B cell (primary cell): ENCODE measurements at regions not wholly inside any gene's neighbourhood (a gene's known extent, or its start where the extent isn't known, plus 50 kb on each side); places are given as distances from the start of the nearest gene placed in this dataset.

Experiments used
- ATAC-seq: fragments of 200-7000 bp; cut with Tn5 transposase; one replicate; pipeline ENCODE4 v1.10.0; 2021; ENCODE audit warnings: low read depth, mild to moderate bottlenecking, moderate number of reproducible peaks, moderate library complexity
- CTCF ChIA-PET: fragments of 350-600 bp; sonication (Branson Sonifier 250); formaldehyde crosslinking; loops from one replicate; lab custom pipeline; 2021; ENCODE audit warnings: antibody characterized with exemption, inconsistent platforms; lab: Charles Lee
- POLR2A ChIA-PET: fragments of 350-600 bp; sonication (Branson Sonifier 250); formaldehyde crosslinking; loops from one replicate; lab custom pipeline; 2021; ENCODE audit warnings: antibody characterized with exemption; lab: Charles Lee
- DNase-seq: peaks from one replicate; pipeline ENCODE4 v3.0.0; 2013
- H2AFZ ChIP-seq: 2 replicates; pipeline ENCODE4 v1.6.1; 2012; ENCODE audit warnings: mild to moderate bottlenecking, low read depth, low read length; ENCODE audit not compliant: insufficient read depth, poor library complexity, severe bottlenecking
- H3K27ac ChIP-seq, 2 donors: 1 replicate in 1 of 2; 2 replicates in 1 of 2; pipeline ENCODE4 v1.5.1; 2012 to 2013; ENCODE audit warnings: low read length in 2 of 2, mild to moderate bottlenecking in 2 of 2, moderate library complexity in 1 of 2
- H3K27me3 ChIP-seq, 4 experiments: fragments of 200-600 bp in 1 of 4; sonication (generic) in 1 of 4; replicated peaks in 1 of 4; 1 replicate in 2 of 4; 2 replicates in 2 of 4; pipeline versions ENCODE4 v1.6.1 to v1.7.0; 2013 to 2016; ENCODE audit warnings: low read length in 3 of 4, mild to moderate bottlenecking in 2 of 4, mixed read lengths in 1 of 4, moderate library complexity in 1 of 4; ENCODE audit not compliant: insufficient read depth in 4 of 4, control insufficient read depth in 3 of 4; ENCODE audit errors: control extremely low read depth in 1 of 4
- H3K36me3 ChIP-seq, 2 experiments: replicated peaks in 1 of 2; 1 replicate in 1 of 2; 2 replicates in 1 of 2; pipeline versions ENCODE4 v1.6.1 to v1.7.1; 2013; ENCODE audit warnings: low read length in 1 of 2; ENCODE audit not compliant: insufficient read depth in 2 of 2, control insufficient read depth in 1 of 2; ENCODE audit errors: control extremely low read depth in 1 of 2, extremely low read depth in 1 of 2
- H3K4me1 ChIP-seq, 2 donors: fragments of 200-600 bp in 1 of 2; sonication (generic) in 1 of 2; 1 replicate in 1 of 2; 2 replicates in 1 of 2; pipeline versions ENCODE4 v1.5.1 to v1.6.1; 2013 to 2017; ENCODE audit warnings: low read length in 2 of 2; ENCODE audit not compliant: control insufficient read depth in 2 of 2, insufficient read depth in 2 of 2
- H3K4me2 ChIP-seq: replicated peaks from 2 replicates; pipeline ENCODE3; 2012; ENCODE audit warnings: mild to moderate bottlenecking, low read depth, low read length; ENCODE audit not compliant: poor library complexity, severe bottlenecking
- H3K4me3 ChIP-seq, 5 experiments: fragments of 200-600 bp in 1 of 5; sonication (generic) in 1 of 5; 1 replicate in 3 of 5; 2 replicates in 2 of 5; pipeline versions ENCODE4 v1.5.1 to v1.7.0; 2011 to 2016; ENCODE audit warnings: low read length in 4 of 5, mild to moderate bottlenecking in 4 of 5, low read depth in 2 of 5, control low read depth in 1 of 5, moderate library complexity in 1 of 5; ENCODE audit not compliant: insufficient read depth in 1 of 5; ENCODE audit errors: control extremely low read depth in 1 of 5, extremely low read depth in 1 of 5
- H3K79me2 ChIP-seq: fragments of 200-600 bp; sonication (generic); one replicate; pipeline ENCODE4 v1.6.0; 2016; ENCODE audit warnings: low read length; ENCODE audit not compliant: control insufficient read depth, insufficient read depth
- H3K9ac ChIP-seq: fragments of 200-600 bp; sonication (generic); 2 replicates; pipeline ENCODE4 v1.6.1; 2017; ENCODE audit warnings: mild to moderate bottlenecking, low read length, moderate library complexity
- H3K9me3 ChIP-seq, 3 donors: one replicate each; pipeline versions ENCODE4 v1.6.1 to v1.7.1; 2013; ENCODE audit warnings: low read length in 2 of 3; ENCODE audit not compliant: control insufficient read depth in 2 of 3, insufficient read depth in 1 of 3; ENCODE audit errors: control extremely low read depth in 1 of 3
- H4K20me1 ChIP-seq: 2 replicates; pipeline ENCODE4 v1.6.0; 2012; ENCODE audit warnings: mild to moderate bottlenecking, low read length; ENCODE audit not compliant: insufficient read depth, control insufficient read depth, poor library complexity, severe bottlenecking
- H3K27ac Mint-ChIP-seq: one replicate; pipeline ENCODE4 v1.8.0; 2021; ENCODE audit warnings: mixed read lengths
- H3K27me3 Mint-ChIP-seq: one replicate; pipeline ENCODE4 v1.8.0; 2021; ENCODE audit warnings: mixed read lengths
- H3K4me1 Mint-ChIP-seq: one replicate; pipeline ENCODE4 v1.8.0; 2021; ENCODE audit warnings: mixed read lengths
- H3K4me3 Mint-ChIP-seq: one replicate; pipeline ENCODE4 v1.8.0; 2021; ENCODE audit warnings: mixed read lengths
- H3K9me3 Mint-ChIP-seq: one replicate; pipeline ENCODE4 v1.8.0; 2022; ENCODE audit warnings: mixed read lengths; ENCODE audit not compliant: insufficient read depth
- CTCF ChIP-seq: fragments of 200-600 bp; IDR thresholded peaks from one replicate; pipeline ENCODE4 v1.8.0; 2022; ENCODE audit warnings: antibody characterized with exemption, mild to moderate bottlenecking
- EZH2 ChIP-seq: IDR thresholded peaks from 2 replicates; pipeline ENCODE4 v1.6.1; 2012; ENCODE audit warnings: borderline replicate concordance, low read depth, mild to moderate bottlenecking, moderate library complexity, low read length; ENCODE audit not compliant: insufficient read depth, poor library complexity, severe bottlenecking
- WGBS: methylation state at CpG from one replicate; pipeline ENCODE4 v1.1.5; 2013; ENCODE audit warnings: missing lambda C conversion rate; ENCODE audit not compliant: insufficient coverage; 5-methylcytosine and 5-hydroxymethylcytosine counted together
- intact Hi-C: fragments of 100-400 bp; cut with micrococcal nuclease; formaldehyde crosslinking; loops from one replicate; pipeline ENCODE4 v1.10.0; 2022

GRCh38 chr2:9105601-9106337, 100.8 kb upstream of the ASAP2 start:
- Mint-ChIP-seq H3K27ac (no peak overlapping the region), H3K4me1 (no peaks in the 10 kb centered on the region), H3K27me3 (peaks cover 7% of the 10 kb centered on the region), H3K4me3 (no peak overlapping the region), H3K9me3 (no peaks in the 10 kb centered on the region)
- POLR2A ChIA-PET, result no interaction called here
- DNase-seq (no peak), ATAC-seq (no peak)
- Histone ChIP-seq H3K4me3 (no peak overlapping the region), H3K27me3 (no peaks in the 10 kb centered on the region), H4K20me1 (no peaks in the 10 kb centered on the region), H3K4me1 (no peaks in the 10 kb centered on the region), H2AFZ (no peak overlapping the region), H3K27ac (no peak overlapping the region), H3K36me3 (no peaks in the 10 kb centered on the region), H3K79me2 (no peaks in the 10 kb centered on the region), H3K4me2 (no peak overlapping the region), H3K9me3 (no peaks in the 10 kb centered on the region), H3K9ac (no peak overlapping the region)
- no peak for TF ChIP-seq EZH2
- TF ChIP-seq CTCF, result no peak
- intact Hi-C loops, result no loop called here
- CTCF ChIA-PET, result no interaction called here
- WGBS, result 80% methylated on average over 14 of the region's 21 CpGs

- Histone ChIP-seq H3K36me3 (no peaks in the 10 kb centered on the region), H3K4me2 (no peak overlapping the region), H3K27me3 (no peaks in the 10 kb centered on the region), H3K4me1 (no peaks in the 10 kb centered on the region), H2AFZ (no peak overlapping the region), H3K4me3 (no peak overlapping the region), H3K9ac (no peak overlapping the region), H3K9me3 (no peaks in the 10 kb centered on the region), H3K27ac (no peak overlapping the region), H3K79me2 (no peaks in the 10 kb centered on the region), H4K20me1 (no peaks in the 10 kb centered on the region)
- 96% methylated on average over 9 of the region's 14 CpGs for WGBS
- ATAC-seq (no peak), DNase-seq (no peak)
- H3K4me1 Mint-ChIP-seq, result peaks cover 8% of the 10 kb centered on the region
- intact Hi-C loops, result no loop called here
- CTCF ChIA-PET, result no interaction called here
- POLR2A ChIA-PET, result no interaction called here
- peaks cover 11% of the 10 kb centered on the region for H3K27me3 Mint-ChIP-seq
- H3K27ac Mint-ChIP-seq, result no peak overlapping the region
- H3K9me3 Mint-ChIP-seq, result no peaks in the 10 kb centered on the region
- TF ChIP-seq CTCF (no peak), EZH2 (no peak)
- no peak overlapping the region for H3K4me3 Mint-ChIP-seq
Observed at GRCh38 chr2:9103663-9104277, 100.3 kb upstream of the MBOAT2 start.
